GM21390 (cell line): ENCODE measurements at regions not wholly inside any gene's neighbourhood (a gene's known extent, or its start where the extent isn't known, plus 50 kb on each side); places are given as distances from the start of the nearest gene placed in this dataset.
"Not testable (repeated sequence)": the region's sequence is repeated elsewhere in the genome, so short reads cannot be mapped to it uniquely, and the experiment has no call there.

Experiments used
- ATAC-seq: cut with Tn5 transposase; IDR thresholded peaks from one replicate; pipeline ENCODE4 v1.9.1; 2021; ENCODE audit not compliant: unreplicated experiment

DNA sequence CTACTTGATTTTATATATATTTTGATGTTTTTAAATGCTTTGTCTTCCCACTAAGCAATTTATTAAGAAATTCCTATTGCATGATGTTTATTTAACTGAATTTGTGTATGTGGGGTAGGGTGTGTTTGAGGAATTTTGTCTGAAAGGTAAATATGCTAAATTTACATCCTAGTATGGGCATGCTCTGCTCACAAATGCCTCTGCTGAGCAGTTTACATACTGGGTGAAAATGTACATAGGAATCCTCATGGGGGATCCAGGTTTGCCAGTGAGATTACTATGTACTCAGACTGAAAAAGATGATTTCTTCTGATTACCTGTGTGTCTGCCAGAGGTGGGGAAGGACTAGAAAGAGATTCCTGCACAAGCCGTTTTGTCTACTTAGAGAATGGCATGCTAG, 126.6 kb downstream of the DISP1 start:
- ATAC-seq = no peak

DNA sequence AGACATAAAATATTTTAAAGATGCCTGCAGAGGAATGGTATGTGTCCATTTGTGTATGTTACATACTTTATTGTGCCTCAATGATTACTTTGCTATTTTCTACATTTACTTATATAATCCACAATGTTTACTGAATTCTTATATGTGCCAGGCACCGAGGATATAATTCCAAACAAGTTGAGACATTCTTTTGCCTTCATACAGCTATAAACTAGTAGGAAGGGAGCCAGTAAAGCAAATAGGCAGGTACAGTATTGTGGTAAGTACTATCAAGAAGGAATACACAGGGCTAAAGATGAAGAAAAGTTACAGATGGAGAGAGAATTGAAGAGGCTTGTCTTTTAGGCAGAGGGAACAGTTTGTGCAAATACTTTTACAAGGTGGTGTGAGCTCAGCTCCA, 131.6 kb downstream of the DISP1 start:
- no peak for ATAC-seq

DNA sequence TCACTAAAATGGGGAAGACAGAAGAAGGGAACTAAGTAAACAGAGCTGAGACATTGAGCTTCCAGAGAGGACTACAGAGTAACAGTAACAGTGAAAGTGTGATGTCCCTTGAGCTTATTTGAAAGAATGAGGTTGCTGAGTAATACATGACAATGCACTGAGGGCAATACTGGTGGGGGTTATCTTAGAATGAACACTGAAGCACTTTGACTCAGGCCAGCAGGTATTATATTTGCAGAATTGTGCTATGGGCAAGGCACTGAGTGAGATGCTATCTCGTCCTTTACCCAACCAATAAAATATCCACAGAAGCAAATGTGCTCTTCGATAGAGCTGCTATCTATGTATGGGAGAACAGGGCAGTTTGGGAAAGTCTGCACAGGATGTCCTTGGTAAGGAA, 133.2 kb downstream of the DISP1 start:
- ATAC-seq = no peak

DNA sequence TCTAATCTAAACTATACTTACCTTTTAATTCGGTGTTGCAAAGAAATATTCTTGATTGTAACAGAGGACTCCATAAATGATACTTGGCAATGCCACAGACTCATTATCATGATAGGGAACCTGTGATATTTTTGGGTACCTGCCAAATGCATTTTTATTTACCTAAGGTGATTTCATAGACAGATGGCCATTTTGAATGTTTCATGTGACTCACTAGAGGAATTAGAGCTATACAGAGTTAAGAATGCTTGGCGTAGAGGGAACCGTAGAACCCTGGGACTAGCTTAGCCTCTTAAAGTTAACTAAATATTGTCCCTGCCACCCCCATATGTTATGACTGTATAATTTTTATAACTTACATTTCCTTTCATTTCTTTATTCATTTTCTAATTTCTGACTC, 136.1 kb downstream of the DISP1 start:
- no peak for ATAC-seq

DNA sequence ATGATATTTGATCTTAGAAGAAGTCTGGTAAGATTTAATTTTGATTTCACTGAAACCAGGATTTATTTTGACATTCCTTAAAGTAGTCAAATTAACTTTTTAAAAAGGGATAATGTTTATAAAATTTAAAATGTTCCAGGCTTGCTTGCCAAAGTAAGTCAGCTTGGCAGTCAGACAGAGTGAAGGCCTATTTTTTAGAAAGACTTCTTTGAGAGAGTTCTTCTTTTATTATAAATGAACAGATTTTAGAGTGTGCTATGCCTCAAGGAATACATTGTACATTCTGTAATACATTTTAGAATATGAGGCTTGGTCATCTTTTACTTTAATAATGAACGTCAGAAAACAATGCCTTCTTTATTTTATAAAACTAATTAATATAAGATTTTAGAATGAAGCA, 138.7 kb downstream of the DISP1 start:
- ATAC-seq = no peak

DNA sequence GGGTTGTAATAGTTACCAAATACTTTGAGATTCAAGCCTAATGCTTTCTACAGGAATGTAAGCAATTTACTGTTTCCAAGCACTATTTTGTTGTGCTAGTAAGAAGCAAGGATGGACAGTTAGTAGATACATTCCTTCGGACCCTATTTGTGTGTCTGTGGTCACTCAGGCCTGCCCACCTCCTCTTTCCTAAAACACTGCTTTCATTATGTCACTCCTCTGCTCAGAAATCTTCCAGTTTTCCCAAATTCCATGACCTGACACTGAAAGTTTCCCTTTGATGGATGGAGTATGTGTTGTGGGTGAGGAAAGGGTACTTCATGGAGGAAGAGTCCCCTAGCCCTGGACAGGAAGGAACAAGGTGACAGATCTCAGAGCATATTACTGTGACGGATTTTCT, 141.1 kb downstream of the DISP1 start:
- ATAC-seq = no peak

DNA sequence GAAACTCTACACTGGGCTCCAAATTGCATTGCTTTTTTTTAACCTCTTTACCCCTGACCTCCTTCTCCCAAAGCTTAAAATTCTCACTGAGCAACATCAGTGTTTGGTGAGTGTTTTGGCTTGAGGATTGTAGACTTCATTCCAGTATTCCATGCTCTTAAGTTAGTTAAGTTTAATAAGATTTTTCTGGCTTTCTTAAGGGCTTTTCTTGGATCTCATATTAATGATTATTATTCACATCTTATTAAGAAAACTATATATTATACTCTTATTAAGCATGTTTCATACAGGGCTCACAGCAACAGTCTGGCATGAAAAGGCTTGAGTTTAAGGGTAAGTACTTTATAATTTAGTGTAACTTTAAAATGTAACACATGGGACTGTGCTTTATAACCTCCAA, 141.8 kb downstream of the DISP1 start:
- no peak for ATAC-seq

DNA sequence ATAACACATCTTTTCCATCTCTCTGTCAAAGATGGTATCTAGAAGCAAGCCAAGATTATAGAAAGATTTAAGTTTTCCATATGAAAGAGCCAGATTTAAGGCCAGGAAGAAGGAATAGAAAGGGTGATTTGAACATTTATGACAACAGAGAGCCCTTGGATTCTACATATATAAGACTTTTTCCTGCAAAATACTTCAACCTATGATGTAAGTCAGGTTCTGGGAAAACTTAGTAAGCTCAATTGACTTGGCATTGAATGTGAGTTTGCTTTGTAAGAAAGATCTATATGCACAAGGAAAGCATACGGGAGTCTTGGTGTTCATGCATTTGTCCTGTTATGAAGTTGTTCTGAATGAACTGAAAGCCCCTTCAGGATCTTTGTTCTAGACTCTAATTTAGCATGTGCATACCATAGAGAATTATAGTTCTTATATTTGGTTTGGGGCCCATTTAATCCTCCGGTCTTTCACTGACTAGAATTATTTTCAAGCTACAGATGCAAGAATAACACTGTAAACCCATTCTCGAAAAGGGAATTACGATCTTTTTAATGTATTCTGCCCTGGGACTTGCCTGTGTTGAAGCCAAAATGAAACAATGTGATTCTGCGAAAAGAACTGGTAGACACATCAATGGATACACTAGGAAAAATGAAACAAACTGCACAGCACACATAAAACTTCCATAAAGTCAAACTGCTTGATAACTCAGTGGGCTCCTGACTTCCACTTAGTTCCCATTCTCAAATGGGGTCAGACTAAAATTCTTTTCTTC, 152.8 kb downstream of the DISP1 start:
- ATAC-seq = no peak

DNA sequence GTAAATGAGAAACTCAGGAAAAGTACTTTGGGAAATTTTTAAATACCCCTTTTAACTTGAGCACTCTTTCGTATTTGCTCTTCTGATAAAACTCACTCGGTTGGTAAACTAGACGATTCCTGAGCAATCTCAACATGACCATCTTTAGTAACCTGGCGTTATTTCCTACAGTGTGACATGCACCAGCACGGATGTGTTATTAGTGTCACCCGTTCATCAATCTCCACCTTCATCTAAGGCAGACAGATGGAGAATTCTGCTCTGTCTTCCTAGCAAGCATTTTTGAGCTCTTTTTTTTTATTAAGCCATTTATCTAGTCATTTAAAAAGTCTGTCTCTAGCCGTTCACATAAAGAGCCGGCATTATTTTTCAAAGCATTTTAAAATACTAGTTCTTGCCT, 155.2 kb downstream of the DISP1 start:
- no peak for ATAC-seq

DNA sequence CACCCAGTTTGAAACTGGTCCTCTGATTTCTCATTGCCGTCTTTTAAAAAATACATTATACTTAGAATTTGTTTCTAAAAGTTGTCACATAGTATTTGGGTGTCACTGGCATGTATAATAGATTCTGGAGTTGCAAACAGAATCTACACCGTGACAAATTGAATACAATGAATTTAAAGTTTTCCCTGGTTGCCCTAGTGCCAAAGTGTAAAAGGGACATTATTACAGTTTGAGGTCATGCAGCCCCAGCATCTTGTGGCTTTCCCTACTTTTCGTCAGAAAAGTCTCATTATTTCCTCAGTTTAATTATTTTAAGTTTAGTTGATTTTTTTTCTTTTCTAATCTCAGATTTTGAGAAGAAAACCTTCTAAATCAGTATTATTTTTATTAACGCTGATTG, 155.9 kb downstream of the DISP1 start:
- ATAC-seq = no peak

DNA sequence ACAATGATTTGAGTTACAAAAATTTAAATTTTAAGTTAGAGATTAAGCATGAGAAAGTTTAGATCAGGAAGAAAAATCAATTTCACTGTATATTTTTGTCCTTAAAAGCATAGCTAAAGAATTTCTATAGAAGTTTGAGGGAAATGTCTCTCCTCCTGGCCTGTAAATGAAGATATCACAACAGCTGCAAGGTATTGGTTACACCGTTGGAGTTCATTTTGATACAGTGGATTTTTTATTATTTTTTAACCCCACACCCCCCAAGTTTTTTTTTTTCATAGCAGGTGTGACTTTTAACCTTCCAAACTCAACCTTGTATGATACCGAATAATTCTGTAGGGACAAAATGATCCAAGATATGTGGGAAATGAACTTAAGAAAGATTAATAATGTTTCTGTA, 156.3 kb downstream of the DISP1 start:
- ATAC-seq = no peak

DNA sequence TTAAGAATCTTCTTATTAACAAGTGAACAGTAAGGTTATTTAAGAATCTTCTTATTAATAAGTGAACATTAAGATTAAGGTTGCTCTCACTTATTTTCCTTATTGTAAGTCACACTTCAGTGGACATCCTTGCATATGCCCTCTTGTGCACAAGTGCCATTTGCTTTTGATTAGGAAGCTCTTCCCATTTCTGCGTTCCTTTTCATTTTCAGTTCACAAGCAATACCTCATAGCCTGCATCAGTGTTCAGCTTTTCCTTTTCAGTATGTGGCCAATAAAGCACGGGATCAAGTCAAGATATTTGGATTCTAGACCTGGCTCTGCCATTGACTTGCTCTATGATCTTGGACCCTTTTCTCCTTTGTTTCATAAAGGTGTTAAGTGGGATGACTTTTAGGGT, 158.7 kb downstream of the DISP1 start:
- no peak for ATAC-seq

DNA sequence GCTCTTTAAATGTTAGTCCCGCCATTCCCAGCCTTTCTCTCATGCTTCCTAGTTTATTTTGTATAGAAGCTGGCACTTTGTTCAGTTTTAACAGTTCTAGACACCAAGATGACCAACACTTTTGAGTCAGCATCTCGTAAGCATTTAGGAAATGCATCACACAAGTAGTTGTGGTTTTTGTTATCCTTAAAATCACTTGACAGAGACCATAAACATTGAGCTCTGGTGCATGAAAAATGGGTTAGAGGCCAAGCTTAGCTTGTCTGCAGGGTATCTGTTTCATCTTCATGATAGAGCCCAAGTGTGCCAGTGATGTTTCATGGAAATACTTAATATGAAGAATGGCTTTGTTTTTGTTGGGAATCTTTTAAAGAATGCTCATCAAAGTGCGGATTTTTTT, 159.7 kb downstream of the DISP1 start:
- no peak for ATAC-seq

DNA sequence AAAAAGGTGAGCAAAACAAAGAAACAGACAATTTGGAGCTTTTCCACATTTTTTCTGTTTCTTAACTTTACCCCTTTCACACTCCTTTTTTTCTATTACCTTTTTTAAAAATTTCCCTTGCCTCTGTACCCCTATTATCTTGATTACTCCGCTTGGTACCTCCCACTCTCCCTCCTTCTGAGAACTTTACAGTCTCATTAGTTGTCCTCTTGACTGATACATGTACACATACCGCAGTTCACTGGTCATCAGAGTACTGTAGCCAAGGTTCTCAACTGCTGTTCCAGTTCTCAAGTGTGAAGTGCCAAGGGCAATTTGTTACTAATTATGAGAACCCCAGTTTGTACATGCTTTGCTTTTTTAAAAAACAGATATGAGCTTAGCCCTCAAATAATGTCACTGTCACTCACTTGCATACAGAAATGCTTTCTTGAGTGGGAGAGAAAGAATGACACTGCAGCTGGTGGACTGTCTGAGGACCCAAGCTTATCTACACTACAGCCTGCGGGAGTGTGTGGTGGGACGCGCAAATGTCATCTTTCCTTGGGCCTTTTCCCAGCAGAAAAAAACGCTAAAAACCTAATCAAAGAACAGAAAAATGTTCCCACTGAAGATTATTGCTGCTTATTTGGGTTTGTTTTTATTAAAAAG, 160.8 kb downstream of the DISP1 start:
- no peak for ATAC-seq

DNA sequence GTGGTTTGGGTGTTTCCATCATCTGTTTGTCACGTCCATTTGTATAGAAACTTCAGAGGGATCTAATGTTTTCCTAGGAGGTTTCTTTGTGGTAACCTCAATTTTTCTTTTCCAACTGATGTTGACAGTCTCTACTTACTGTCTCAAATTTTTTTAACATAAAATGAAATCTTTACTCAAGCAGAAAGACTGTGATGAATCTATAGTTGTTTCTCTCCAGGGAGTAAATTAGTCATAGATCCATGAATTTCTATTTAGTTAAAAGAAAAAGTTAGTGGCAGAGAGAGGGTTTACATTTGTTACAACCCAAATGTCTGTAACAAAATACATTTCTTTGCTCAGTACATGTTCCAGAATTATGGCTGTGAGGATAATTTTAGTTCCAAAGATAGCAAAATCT, 161.6 kb downstream of the DISP1 start:
- ATAC-seq = no peak

DNA sequence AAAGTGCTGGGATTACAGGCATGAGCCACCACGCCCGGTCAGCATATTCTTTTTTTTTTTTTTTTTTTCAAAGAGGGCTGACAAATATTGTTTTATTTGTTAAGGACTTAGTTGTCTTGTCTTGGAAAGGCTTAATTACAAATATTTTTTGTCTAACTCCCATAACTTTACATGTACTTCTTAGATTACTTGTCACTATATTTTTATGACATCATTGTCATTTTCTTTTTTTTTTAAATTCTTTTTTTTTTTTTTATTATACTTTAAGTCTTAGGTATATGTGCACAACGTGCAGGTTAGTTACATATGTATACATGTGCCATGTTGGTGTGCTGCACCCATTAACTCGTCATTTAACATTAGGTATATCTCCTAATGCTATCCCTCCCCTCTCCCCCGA, 162.5 kb downstream of the DISP1 start:
- ATAC-seq = not testable (repeated sequence)

DNA sequence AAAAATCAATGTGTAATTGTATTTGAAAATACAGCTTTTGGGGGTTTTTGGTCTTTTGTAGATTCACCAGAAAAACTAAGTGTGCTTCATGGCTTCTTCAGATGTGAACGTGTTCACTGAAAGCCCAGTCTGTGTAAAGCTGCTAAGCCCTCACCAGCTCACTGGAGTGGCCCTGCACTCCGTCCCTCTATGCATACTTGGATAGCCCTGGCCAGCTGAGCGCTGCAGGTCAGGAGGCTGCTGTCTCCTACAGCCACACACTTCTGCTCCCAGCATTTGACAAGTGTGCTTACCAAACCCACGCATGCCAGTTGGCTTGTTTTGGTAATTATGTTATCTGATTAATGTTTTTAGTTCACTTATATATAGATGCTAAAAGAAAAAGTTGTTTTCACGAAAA, 163.5 kb downstream of the TLR5 start:
- no peak for ATAC-seq

DNA sequence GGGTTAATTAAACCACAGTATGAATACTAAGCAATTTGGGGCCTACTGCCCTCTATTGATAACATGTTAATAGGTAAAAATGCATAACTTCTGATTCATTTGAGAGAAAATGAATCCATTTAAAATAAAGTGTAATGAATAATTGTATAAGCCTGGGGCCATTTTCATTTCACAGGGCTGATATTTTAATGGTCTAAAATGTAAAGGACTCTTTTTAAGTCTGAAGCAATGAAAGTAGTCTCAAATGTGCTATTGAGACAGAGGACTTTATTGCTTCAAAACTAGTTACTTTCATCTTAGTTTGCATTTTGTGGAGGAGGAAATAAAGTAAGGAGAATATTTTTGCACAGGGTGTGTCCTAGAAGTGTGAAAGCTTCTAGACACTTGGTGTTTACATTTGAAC, 155.4 kb downstream of the TLR5 start:
- no peak for ATAC-seq

DNA sequence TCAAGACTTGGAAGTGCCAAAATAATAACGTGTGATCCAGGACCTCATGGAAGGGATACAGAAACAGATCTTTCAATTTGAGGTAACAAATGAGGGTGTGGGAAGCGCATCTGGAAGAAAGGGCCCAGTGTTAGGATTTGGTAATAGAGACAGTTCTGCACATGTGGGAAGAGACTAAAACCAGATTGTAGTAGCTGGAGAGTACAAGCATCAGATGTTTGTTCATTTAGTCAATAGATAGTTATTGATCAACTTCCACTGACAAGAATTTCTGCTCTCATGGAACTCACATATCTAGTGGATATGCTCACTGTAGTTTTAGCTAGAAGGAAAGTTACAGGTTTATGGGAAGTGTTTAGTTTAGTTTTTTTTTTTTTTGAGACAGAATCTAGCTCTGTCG, 153.6 kb downstream of the TLR5 start:
- no peak for ATAC-seq

DNA sequence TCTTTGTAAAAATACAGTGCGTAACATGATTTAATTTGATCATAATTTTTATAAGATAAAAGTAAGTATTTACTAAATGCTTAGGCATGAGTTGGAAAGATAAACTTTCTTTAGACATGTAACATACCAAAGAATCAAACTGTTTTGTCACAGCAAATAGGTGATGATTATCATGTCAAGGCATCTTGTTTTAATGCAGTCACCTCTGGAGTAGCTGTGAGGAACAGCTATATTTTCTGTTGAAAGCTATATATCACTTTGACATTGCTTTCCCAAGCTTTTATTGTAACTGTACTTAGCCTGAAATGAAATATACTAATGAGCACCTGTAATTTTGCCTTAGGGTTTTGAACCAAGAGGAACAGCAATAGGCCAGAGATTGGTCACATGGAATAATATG, 151.9 kb downstream of the TLR5 start:
- ATAC-seq = no peak

DNA sequence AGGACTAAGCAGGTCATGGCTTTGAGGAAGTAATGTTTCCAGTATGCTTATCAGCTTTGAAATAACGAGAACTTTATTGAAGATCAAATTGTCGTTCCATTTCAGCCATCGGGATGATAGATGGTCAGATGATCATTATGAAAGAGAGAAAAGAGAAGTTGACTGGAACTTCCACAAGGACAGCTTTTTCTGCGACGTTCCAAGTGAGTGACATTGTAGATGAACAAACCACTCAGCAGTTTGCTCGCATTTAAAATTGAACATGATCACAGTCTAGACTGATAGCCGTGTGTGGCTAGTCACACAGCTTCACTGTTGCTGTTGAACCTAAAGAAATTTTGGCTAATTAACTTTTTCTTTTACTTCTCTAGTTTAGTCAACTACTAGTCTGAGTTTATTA, 151.1 kb downstream of the TLR5 start:
- no peak for ATAC-seq

DNA sequence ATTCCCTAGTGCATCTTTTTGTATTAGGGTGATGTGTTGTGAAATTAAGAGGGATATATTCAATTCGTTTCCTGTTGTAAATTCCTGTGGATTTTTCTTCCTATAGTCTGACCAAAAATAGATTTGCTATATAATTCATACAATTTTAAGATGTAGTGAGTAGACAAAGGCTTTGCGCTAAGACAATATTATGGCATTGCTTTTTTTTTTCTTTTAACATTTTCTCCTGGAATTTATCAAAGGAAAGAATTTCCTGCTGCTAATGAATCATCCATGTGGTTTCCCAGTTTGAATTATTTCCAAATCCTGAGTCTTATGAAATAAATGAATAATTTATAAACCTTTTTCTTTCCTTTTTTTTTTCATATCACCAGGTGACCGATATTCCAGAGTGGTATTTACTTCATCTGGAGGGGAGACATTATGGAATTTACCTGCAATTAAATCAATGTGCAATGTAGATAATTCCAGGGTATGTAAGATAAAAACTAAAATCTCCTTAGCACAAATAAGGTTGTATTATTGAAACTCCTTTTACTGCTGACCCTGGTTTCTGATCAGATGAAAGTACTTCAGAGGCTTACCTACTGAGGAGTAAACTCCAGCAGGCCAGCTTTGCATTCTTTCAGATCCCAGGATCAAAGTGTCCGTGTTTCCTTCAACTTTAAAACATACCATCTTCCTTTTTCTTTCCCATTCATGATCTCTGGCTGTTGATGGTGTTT, 148.4 kb downstream of the TLR5 start:
- ATAC-seq = no peak
